ENCODE measurements at regions not wholly inside any gene's neighbourhood (a gene's known extent, or its start where the extent isn't known, plus 50 kb on each side); places are given as distances from the start of the nearest gene placed in this dataset.
"Not testable (repeated sequence)": the region's sequence is repeated elsewhere in the genome, so short reads cannot be mapped to it uniquely, and the experiment has no call there.

GRCh38 chr9:78122631-78123030 is 91.0 kb upstream of the GNAQ start:
- no peak for DNase-seq

DNA sequence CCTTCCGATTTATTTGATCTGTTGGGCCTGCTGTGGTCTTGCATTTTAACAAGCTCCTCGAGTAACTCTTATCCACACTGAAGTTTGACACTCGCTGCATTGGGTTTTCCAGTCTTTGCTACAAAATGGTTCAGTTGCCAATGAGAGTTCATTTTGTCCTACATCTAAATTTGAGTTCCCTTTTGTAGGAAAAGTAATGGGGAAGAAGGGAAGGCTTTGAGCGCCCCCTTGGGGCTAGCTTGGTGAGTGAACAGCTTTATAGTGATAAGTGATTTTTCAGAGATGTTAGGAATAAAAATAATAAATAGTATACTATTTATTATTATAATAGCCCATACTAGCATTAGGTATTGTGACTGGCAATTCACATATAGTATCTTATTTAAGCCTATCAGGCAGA is 89.9 kb upstream of the GNAQ start:
- DNase-seq, result peak in 11 of 14 donors; percentile 7 to 67 (median 39)

DNA sequence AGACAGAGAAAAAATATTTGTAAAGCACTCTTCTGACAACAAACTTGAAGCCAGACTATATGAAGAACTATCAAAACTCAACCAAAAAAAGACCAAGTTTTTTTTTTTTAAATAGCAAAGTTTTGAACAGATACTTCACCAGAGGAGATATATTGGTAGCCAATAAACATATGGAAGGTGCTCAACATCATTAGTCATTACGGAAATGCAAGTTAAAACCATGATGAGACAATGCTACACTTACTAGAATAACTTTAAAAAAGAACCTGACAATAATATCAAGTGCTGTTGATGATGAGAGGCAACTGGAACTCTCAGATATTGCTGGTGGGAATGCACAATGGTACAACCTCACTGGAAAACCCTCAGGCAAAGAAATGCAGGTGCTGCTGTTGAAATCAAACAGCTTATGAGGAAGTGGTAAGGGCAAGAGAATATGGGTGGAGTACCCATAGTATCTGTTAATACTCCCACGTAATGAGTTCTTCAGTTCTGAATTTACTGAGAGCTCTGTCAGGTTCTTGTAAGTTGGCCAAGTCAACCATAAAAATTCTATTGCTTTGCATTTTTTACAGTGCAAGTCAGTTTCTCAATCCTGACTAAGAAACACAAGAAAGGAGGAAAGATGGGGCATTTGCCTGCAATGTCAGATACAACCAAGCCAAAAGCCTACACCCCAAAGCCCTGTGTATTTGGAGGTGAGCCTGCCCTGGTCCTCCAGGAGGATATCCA is 87.3 kb upstream of the GNAQ start:
- no peak for DNase-seq

DNA sequence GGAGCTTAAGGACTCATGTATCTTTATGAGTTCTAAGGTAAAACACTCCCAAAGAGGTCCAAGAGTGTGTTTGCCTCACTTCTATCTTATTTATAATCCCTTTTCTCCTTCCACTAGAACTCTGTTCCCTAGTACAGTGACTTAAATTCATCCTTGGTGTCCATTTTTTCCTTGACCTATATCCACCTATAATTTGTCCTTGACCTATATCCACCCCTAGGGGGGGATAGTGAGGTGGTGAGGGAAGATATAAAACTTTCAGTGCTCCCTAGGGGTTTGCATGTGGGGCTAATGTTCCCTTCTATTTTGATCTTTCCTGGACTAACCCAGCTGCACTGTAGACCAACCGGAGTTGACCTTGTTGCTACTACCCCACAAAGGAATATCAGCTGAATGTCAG is 83.5 kb upstream of the GNAQ start:
- DNase-seq, result no peak

- DNase-seq, result no peak
Observed at GRCh38 chr9:78114581-78114980, 83.0 kb upstream of the GNAQ start.

DNA sequence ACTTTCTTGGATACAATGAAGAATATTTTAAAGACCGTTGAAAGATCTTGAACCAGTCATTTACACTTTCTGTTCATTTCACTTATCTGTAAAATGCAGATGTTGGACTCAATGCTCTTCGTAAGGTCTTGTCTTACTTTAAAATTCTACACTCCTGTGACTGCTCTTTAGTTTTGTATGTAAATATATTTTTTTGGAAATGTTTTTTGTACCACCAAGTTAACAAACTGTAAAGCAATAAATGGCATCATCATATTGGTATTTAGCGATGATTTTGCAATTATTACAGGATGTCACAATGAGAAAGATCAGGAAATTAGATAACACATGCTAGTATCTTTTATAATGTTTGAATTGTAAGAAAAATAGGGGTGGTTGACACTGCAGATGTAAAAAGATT is 80.8 kb upstream of the GNAQ start:
- DNase-seq, result no peak

DNA sequence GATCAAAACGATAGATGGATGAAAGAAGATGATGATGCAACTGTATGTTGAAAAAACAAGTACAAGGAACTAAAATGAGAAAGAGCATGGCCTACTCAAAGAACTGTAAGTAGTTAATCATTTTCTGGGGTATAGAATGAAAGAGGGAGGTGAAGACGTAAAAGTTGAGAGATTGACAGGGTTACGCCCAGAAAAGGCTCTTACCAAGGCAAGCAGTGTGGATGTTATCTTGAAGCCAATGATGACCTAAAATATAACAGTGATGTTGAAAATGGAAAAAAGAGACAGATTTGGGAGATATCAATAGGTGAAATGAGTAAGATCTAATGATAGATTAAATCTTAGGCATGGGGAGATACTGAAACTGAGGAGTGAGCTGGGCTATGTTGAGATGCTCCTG is 80.4 kb upstream of the GNAQ start:
- no peak for DNase-seq

- DNase-seq, result no peak
Observed at GRCh38 chr9:78109075-78109474, 77.5 kb upstream of the GNAQ start.

DNA sequence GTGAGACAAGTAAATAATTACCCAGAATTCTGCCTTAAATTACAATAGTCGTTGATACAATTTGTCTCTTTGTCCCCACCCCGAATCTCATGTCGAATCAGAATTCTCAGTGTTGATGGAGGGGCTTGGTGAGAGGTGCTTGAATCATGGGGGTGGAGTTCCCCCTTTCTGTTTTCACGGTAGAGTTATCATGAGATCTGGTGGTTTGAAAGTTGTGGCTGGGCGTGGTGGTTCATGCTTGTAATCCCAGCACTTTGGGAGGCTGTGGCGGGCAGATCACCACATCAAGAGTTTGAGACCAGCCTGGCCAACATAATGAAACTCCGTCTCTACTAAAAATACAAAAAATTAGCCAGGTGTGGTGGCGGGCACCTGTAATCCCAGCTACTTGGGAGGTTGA is 75.0 kb upstream of the GNAQ start:
- not testable (repeated sequence) for DNase-seq

DNA sequence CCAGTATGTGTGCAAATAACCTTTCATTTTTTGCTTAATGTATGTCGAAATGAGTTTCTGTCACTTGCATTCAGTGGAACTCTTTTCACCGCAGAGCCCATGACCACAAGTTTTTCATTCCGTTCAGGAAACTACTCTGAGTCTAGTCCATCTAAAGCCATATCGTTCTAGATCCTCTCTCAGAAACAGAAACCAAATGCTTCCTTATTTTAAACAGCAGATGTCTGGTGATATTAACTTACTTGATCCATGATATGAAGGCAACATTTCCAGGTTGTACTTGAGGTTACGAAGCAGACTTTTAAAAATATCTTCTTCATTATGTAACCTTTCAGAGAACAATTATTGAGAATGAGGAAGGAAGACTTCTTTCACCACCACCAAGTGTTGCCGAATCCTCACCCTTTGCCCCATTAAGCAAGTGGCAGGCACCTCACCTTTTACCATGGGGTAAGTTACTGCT is 72.4 kb upstream of the GNAQ start:
- DNase-seq, result no peak

GRCh38 chr9:78101247-78101646 is 69.6 kb upstream of the GNAQ start:
- no peak for DNase-seq

DNA sequence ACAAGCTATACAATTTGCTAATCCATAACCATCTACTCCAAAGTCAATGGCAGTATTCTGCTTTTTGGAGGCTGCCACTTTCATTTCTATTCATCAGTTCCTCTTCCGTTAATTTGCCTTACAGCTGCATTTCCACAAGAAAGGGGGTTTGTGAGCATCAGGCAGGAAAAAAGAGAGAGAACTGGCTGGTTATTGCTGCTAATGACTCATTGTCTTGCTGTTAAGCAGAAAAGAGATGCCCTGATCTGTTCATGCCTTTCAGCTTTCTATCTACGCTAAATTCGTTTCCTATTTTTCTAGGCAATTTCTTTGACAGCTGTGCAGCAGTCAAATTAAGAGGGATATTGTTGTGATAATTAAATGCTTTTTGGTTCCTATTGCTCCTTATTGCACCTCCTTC is 65.9 kb upstream of the GNAQ start:
- DNase-seq, result peak in 6 of 14 donors; percentile 4 to 32 (median 12)

- no peak for DNase-seq
Observed at GRCh38 chr9:78091731-78092130, 60.1 kb upstream of the GNAQ start.

GRCh38 chr9:78089111-78089510 is 57.5 kb upstream of the GNAQ start:
- DNase-seq, result no peak

DNA sequence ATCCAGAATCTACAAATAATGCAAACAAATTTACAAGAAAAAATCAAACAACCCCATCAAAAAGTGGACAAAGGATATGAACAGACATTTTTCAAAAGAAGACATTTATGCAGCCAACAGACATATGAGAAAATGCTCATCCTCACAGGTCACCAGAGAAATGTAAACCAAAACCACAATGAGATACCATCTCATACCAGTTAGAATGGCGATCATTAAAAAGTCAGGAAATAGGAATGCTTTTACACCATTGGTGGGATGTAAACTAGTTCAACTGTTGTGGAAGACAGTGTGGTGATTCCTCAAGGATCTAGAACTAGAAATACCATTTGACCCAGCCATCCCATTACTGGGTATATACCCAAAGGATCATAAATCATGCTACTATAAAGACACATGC is 56.6 kb upstream of the GNAQ start:
- not testable (repeated sequence) for DNase-seq

Data from C1 segment of cervical spinal cord (tissue), 14 donors.